Neural crest cell (in vitro differentiated cells): ENCODE measurements at regions not wholly inside any gene's neighbourhood (a gene's known extent, or its start where the extent isn't known, plus 50 kb on each side); places are given as distances from the start of the nearest gene placed in this dataset.

Experiments
- DNase-seq: peaks from one replicate; pipeline ENCODE4 v3.0.0; 2021; ENCODE audit warnings: low read depth, mixed read lengths, low spot score
- H3K27ac Mint-ChIP-seq: one replicate; pipeline ENCODE4 v1.8.0; 2021; ENCODE audit warnings: mild to moderate bottlenecking, mixed read lengths; ENCODE audit not compliant: unreplicated experiment
- H3K27me3 Mint-ChIP-seq: 2 replicates; pipeline ENCODE4 v1.8.0; 2021; ENCODE audit warnings: low read depth, mild to moderate bottlenecking, mixed read lengths
- H3K36me3 Mint-ChIP-seq: 2 replicates; pipeline ENCODE4 v1.8.0; 2021; ENCODE audit warnings: low read depth, mild to moderate bottlenecking, mixed read lengths
- H3K4me1 Mint-ChIP-seq: 2 replicates; pipeline ENCODE4 v1.8.0; 2021; ENCODE audit warnings: mixed read lengths
- H3K4me3 Mint-ChIP-seq: one replicate; pipeline ENCODE4 v1.8.0; 2021; ENCODE audit warnings: mild to moderate bottlenecking, mixed read lengths
- H3K9me3 Mint-ChIP-seq: 2 replicates; pipeline ENCODE4 v1.8.0; 2021; ENCODE audit warnings: mixed read lengths
- CTCF ChIP-seq: fragments of 200-600 bp; sonication (generic); conservative IDR thresholded peaks from 2 replicates; pipeline ENCODE4 v1.5.0; 2021; ENCODE audit warnings: antibody characterized with exemption, mild to moderate bottlenecking

GRCh38 chr10:90987383-90987782 lies 66.5 kb upstream of the ANKRD1 start:
- H3K27ac Mint-ChIP-seq = peak overlapping the region; percentile 53
- no peak overlapping the region for H3K4me3 Mint-ChIP-seq
- no peak for DNase-seq
- no peaks in the 10 kb centered on the region for H3K4me1 Mint-ChIP-seq
- TF ChIP-seq CTCF = no peak
- H3K27me3 Mint-ChIP-seq = no peaks in the 10 kb centered on the region
- no peaks in the 10 kb centered on the region for H3K9me3 Mint-ChIP-seq
- no peaks in the 10 kb centered on the region for H3K36me3 Mint-ChIP-seq

GRCh38 chr10:90988024-90988423 lies 67.1 kb upstream of the ANKRD1 start:
- no peak for DNase-seq
- Mint-ChIP-seq H3K9me3 (no peaks in the 10 kb centered on the region), H3K27ac (no peak overlapping the region), H3K4me1 (no peaks in the 10 kb centered on the region), H3K36me3 (no peaks in the 10 kb centered on the region), H3K27me3 (no peaks in the 10 kb centered on the region), H3K4me3 (no peak overlapping the region)
- TF ChIP-seq CTCF = no peak

GRCh38 chr10:90988802-90989201 lies 67.9 kb upstream of the ANKRD1 start:
- Mint-ChIP-seq H3K9me3 (no peaks in the 10 kb centered on the region), H3K4me3 (no peak overlapping the region), H3K27ac (no peak overlapping the region), H3K4me1 (no peaks in the 10 kb centered on the region), H3K36me3 (no peaks in the 10 kb centered on the region), H3K27me3 (no peaks in the 10 kb centered on the region)
- DNase-seq = no peak
- no peak for TF ChIP-seq CTCF

- DNase-seq = no peak
- no peak overlapping the region for H3K27ac Mint-ChIP-seq
- H3K36me3 Mint-ChIP-seq = no peaks in the 10 kb centered on the region
- H3K4me1 Mint-ChIP-seq = no peaks in the 10 kb centered on the region
- no peak overlapping the region for H3K4me3 Mint-ChIP-seq
- H3K27me3 Mint-ChIP-seq = no peaks in the 10 kb centered on the region
- TF ChIP-seq CTCF = no peak
- no peaks in the 10 kb centered on the region for H3K9me3 Mint-ChIP-seq
Measured at GRCh38 chr10:90989378-90989777, 68.5 kb upstream of the ANKRD1 start.

- no peaks in the 10 kb centered on the region for H3K36me3 Mint-ChIP-seq
- H3K9me3 Mint-ChIP-seq = no peaks in the 10 kb centered on the region
- H3K27ac Mint-ChIP-seq = no peak overlapping the region
- no peak for DNase-seq
- no peak overlapping the region for H3K4me3 Mint-ChIP-seq
- H3K4me1 Mint-ChIP-seq = no peaks in the 10 kb centered on the region
- H3K27me3 Mint-ChIP-seq = no peaks in the 10 kb centered on the region
- no peak for TF ChIP-seq CTCF
Measured at GRCh38 chr10:90992462-90992861, 71.6 kb upstream of the ANKRD1 start.

GRCh38 chr10:90993340-90993739 lies 72.5 kb upstream of the ANKRD1 start:
- Mint-ChIP-seq H3K9me3 (no peaks in the 10 kb centered on the region), H3K4me1 (no peaks in the 10 kb centered on the region), H3K27ac (no peak overlapping the region)

More at GRCh38 chr10:90993340-90993739, 72.5 kb upstream of the ANKRD1 start:
- no peaks in the 10 kb centered on the region for H3K27me3 Mint-ChIP-seq
- no peak for DNase-seq
- no peaks in the 10 kb centered on the region for H3K36me3 Mint-ChIP-seq
- no peak for TF ChIP-seq CTCF
- no peak overlapping the region for H3K4me3 Mint-ChIP-seq
